Left lung (tissue), 4 donors: ENCODE measurements at regions not wholly inside any gene's neighbourhood (a gene's known extent, or its start where the extent isn't known, plus 50 kb on each side); places are given as distances from the start of the nearest gene placed in this dataset.

ENCODE experiments used
- ATAC-seq: fragments of 200-7000 bp; cut with Tn5 transposase; one replicate; pipeline ENCODE4 v1.9.1; 2020; ENCODE audit warnings: moderate library complexity
- DNase-seq, 4 donors: peaks; one replicate each; pipeline ENCODE4 v3.0.0-alpha.2; 2013 to 2020
- H3K27ac ChIP-seq, 2 donors: fragments of 200-600 bp; sonication (generic) in 1 of 2; one replicate each; pipeline versions ENCODE4 v1.5.0 to v1.8.0; 2020 to 2021
- H3K27me3 ChIP-seq, 2 donors: fragments of 200-600 bp; sonication (generic) in 1 of 2; one replicate each; pipeline versions ENCODE4 v1.5.0 to v1.8.0; 2020 to 2021
- H3K36me3 ChIP-seq, 2 donors: fragments of 200-600 bp; sonication (generic) in 1 of 2; one replicate each; pipeline versions ENCODE4 v1.5.0 to v1.8.0; 2020 to 2021
- H3K4me1 ChIP-seq, 2 donors: fragments of 200-600 bp; one replicate each; pipeline ENCODE4 v1.8.0; 2021
- H3K4me3 ChIP-seq, 2 donors: fragments of 200-600 bp; sonication (generic) in 1 of 2; one replicate each; pipeline versions ENCODE4 v1.5.0 to v1.8.0; 2020 to 2021; ENCODE audit warnings: mild to moderate bottlenecking in 1 of 2
- H3K9me3 ChIP-seq, 2 donors: fragments of 200-600 bp; sonication (generic) in 1 of 2; one replicate each; pipeline versions ENCODE4 v1.5.0 to v1.8.0; 2020 to 2021
- intact Hi-C, 2 donors: fragments of 100-400 bp; cut with DNase I; formaldehyde crosslinking; loops; one replicate each; pipeline versions ENCODE4 v1.11.2 to v1.14.2; 2022
- TF ChIP-seq, protein P1 (sequence below), 2 donors: fragments of 200-600 bp; sonication (generic) in 1 of 2; IDR thresholded peaks; one replicate each; pipeline versions ENCODE4 v1.5.0 to v1.8.0; 2021; ENCODE audit warnings: antibody characterized with exemption in 2 of 2
- donor health status: DM: no; HTN: yes; CAD: no.
- donor health status: DM: no; HTN: no; CAD: no.

DNA sequence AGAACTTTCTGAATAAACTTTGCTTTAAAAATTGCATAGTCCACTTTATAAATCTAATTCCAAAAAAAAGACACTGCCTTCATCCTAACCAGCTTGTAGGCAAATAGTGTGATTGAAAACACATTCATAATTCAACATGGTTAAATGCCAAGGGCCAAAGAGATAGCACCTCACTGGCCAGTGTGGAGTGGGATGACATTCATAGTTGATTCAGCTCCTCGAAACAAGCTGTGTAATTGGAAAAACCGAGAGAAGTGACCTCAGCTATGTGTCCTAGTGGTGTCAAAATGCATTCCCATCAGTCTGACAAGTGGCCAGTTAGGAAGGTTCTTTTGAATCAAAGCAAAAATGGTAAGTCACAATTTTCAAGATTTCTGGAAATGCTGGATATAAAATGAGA is 1068.5 kb upstream of the CELF4 start:
- intact Hi-C loops = no loop called here
- no peaks in the 10 kb centered on the region for H3K36me3 ChIP-seq
- no peak overlapping the region for H3K4me3 ChIP-seq
- DNase-seq (no peak), ATAC-seq (no peak)
- H3K27me3 ChIP-seq = no peaks in the 10 kb centered on the region
- TF ChIP-seq, protein P1, sequence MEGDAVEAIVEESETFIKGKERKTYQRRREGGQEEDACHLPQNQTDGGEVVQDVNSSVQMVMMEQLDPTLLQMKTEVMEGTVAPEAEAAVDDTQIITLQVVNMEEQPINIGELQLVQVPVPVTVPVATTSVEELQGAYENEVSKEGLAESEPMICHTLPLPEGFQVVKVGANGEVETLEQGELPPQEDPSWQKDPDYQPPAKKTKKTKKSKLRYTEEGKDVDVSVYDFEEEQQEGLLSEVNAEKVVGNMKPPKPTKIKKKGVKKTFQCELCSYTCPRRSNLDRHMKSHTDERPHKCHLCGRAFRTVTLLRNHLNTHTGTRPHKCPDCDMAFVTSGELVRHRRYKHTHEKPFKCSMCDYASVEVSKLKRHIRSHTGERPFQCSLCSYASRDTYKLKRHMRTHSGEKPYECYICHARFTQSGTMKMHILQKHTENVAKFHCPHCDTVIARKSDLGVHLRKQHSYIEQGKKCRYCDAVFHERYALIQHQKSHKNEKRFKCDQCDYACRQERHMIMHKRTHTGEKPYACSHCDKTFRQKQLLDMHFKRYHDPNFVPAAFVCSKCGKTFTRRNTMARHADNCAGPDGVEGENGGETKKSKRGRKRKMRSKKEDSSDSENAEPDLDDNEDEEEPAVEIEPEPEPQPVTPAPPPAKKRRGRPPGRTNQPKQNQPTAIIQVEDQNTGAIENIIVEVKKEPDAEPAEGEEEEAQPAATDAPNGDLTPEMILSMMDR (IDR thresholded peaks at IDR 0.05) = no peak
- peaks cover 0 to 11% of the 10 kb centered on the region in 2 donors for H3K9me3 ChIP-seq
- no peaks in the 10 kb centered on the region for H3K4me1 ChIP-seq
- H3K27ac ChIP-seq = no peak overlapping the region

DNA sequence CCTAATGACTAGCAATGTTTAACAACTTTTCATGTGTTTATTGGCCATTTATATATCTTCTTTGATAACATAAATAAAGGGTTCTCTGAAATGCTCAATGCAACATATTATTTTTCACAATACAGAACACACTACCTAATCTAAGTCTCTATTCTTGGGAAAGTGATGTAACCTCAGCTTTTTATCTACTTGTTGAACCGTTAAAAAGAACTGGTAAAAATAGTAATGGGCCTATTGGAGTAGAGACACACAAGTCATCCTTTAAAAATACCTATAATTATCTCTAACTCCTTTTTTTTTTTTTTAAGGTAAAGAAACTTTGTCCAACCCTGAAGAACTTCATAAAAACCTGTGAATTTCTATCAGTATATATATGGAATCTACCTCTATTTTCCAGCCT is 1067.7 kb upstream of the CELF4 start:
- no peaks in the 10 kb centered on the region for H3K36me3 ChIP-seq
- H3K27me3 ChIP-seq = no peaks in the 10 kb centered on the region
- intact Hi-C loops = no loop called here
- no peak overlapping the region for H3K4me3 ChIP-seq
- TF ChIP-seq, protein P1 (IDR thresholded peaks at IDR 0.05) = no peak
- ATAC-seq (no peak), DNase-seq (no peak)
- no peaks in the 10 kb centered on the region for H3K4me1 ChIP-seq
- H3K9me3 ChIP-seq = peaks cover 0 to 4% of the 10 kb centered on the region in 2 donors
- no peak overlapping the region for H3K27ac ChIP-seq

DNA sequence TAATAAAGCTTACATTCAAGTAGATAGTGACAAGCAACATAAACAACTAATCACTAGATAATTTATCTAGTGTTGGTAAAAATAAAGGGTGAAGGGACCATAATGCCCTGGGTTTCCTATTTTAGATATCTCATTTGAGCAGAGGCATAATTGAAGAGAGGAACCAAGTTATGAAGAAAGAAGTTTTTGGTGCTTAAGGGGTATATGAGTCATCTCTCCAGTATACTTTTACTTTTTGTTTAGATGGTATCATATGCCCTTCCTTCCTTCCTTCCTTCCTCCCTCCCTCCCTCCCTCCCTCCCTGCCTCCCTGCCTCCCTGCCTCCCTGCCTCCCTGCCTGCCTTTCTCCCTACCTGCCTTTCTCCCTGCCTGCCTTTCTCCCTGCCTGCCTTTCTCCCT is 1053.5 kb upstream of the CELF4 start:
- intact Hi-C loops = no loop called here
- Histone ChIP-seq H3K4me1 (no peaks in the 10 kb centered on the region), H3K27ac (no peak overlapping the region), H3K27me3 (no peaks in the 10 kb centered on the region), H3K9me3 (no peaks in the 10 kb centered on the region), H3K4me3 (no peak overlapping the region), H3K36me3 (no peaks in the 10 kb centered on the region)
- ATAC-seq (no peak), DNase-seq (no peak)
- TF ChIP-seq, protein P1 (IDR thresholded peaks at IDR 0.05) = no peak

DNA sequence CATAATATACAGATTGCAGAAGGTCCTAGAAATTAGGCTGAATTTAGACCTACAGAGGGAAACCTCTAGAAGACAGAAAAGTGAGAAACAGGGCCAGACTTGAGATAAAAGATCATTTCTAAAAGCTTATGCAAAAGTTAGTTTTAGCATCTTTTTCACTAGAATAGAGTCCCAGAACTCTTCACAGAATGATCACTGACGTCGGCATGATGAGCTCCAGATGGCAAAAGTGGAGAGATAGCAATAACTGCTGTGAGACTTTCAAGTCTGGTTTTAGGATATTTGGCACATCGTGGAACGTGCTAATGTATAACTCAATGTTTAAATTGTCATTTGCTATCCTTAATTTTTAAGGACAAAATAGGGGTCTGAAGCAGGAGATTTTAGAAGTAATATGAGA is 1050.7 kb upstream of the CELF4 start:
- ATAC-seq = no peak
- H3K36me3 ChIP-seq = no peaks in the 10 kb centered on the region

DNA sequence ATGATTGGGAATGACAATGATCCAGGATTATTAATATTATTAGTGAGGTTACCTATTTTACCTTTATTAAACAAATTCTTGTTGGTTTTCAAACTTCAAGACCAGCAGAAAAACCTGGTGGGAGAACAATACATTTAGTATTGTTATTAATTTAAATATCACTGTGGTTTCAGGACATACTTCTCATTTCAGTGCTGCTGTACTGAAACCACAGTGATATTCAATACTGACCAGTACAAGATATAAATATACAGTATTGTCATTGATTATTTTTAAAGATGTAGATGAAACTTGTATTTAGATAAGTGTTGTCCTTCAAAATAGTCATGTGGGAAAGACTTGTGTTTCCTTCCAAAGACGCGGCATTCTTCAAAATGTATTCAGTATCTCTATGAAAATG is 1047.3 kb upstream of the CELF4 start:
- DNase-seq = no peak
- H3K4me3 ChIP-seq = no peak overlapping the region
- H3K36me3 ChIP-seq = no peaks in the 10 kb centered on the region
- H3K9me3 ChIP-seq = no peaks in the 10 kb centered on the region
- no peak for ATAC-seq
- no peaks in the 10 kb centered on the region for H3K4me1 ChIP-seq
- intact Hi-C loops = no loop called here
- H3K27me3 ChIP-seq = no peaks in the 10 kb centered on the region
- no peak overlapping the region for H3K27ac ChIP-seq
- TF ChIP-seq, protein P1 (IDR thresholded peaks at IDR 0.05) = no peak

More for the DNA sequence above, 1050.7 kb upstream of the CELF4 start:
- H3K27me3 ChIP-seq = no peaks in the 10 kb centered on the region
- no peak overlapping the region for H3K4me3 ChIP-seq
- TF ChIP-seq, protein P1 (IDR thresholded peaks at IDR 0.05) = no peak
- H3K9me3 ChIP-seq = no peaks in the 10 kb centered on the region
- intact Hi-C loops = no loop called here
- no peak overlapping the region for H3K27ac ChIP-seq
- no peaks in the 10 kb centered on the region for H3K4me1 ChIP-seq
- peak in 1 of 4 donors; percentile 5 for DNase-seq
